ENCODE measurements at regions not wholly inside any gene's neighbourhood (a gene's known extent, or its start where the extent isn't known, plus 50 kb on each side); places are given as distances from the start of the nearest gene placed in this dataset.
A peak's percentile ranks its signal among the peaks of the same experiment; 100 is the strongest.

GRCh38 chr6:167501831-167502385 is 177.0 kb downstream of the TTLL2 start (continued):
- TF ChIP-seq SMC3 (conservative IDR thresholded peaks at IDR 0.05; ENCODE audit: insufficient read depth, low read depth, low read length): peak; percentile 32; the same call in 1 of the 2 replicates
- TF ChIP-seq DEAF1 (CRISPR knock-in tag; IDR thresholded peaks at IDR 0.05): 0 out of 2 replicates have a peak, but pooled peaks have one; percentile 8
- no peak for TF ChIP-seq ZNF408 (CRISPR knock-in tag; IDR thresholded peaks at IDR 0.05; ENCODE audit: low read depth)
- no peak for TF ChIP-seq MAFG (tag; conservative IDR thresholded peaks at IDR 0.05)

DNA sequence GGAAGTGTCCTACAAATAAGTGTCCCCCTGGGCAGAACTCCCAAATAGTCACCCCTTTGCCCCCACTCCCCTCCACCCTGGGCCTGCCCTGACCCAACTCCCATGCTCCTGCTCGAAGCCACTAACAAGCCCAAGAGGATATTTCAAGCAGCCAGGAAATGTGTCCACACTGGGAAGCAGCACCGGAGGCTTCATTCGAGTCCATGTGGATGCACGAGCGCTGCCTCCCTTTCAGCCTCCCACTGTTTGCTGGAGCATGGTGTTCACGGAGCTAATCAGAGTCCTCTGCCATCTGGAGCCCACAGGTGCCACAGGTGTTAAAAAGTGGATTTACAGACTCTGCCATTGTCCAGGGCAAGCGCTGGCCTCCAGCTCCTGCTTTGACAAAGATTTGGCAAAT is 177.6 kb downstream of the TTLL2 start:
- H4K20me1 ChIP-seq (replicated peaks; ENCODE audit: control insufficient read depth, insufficient read depth, low read length): no peaks in the 10 kb centered on the region; the same call in 1 of the 2 replicates
- H3K4me3 ChIP-seq: no peak overlapping the region
- no peaks in the 10 kb centered on the region for H3K79me2 ChIP-seq (ENCODE audit: control insufficient read depth, insufficient read depth, low read length)
- no peak overlapping the region for H3K4me2 ChIP-seq (ENCODE audit: insufficient read depth, low read length)
- peaks cover 30 to 82% of the 10 kb centered on the region in 2 experiments for H3K27me3 ChIP-seq (ENCODE audit: control insufficient read depth in 2 of 2, insufficient read depth in 2 of 2, low read length in 2 of 2)
- ATAC-seq (no peak), DNase-seq (ENCODE audit: extremely low read depth in 1 of 4, low spot score in 3 of 4) (no peak), FAIRE-seq (no peak)
- no peak overlapping the region for H2AFZ ChIP-seq (ENCODE audit: low read depth, low read length)
- ChIA-PET POLR2A (interaction anchor here (1.2 kb wide), 1 partner anchor 402 kb away, joined by 4 read pairs; no protein-coding TSS in a partner anchor), CTCF (ENCODE audit: low intra/inter-chr PET ratio) (interaction anchor here (0.6 kb wide), 1 partner anchor 185 kb away, joined by 3 read pairs; no protein-coding TSS in a partner anchor)
- no peaks in the 10 kb centered on the region for H3K9me1 ChIP-seq (ENCODE audit: control insufficient read depth, insufficient read depth, low read length)
- no peak overlapping the region for H3K27ac ChIP-seq (ENCODE audit: extremely low read depth, low read depth, low read length)
- no peak overlapping the region for H3K9ac ChIP-seq (ENCODE audit: insufficient read depth in 1 of 2, low read depth in 2 of 2, low read length in 2 of 2)
- in situ Hi-C loops (cut with MboI): no loop called here
- no TSS peak for BruUV-seq (replicated peaks)
- H3K4me1 ChIP-seq (replicated peaks in 1 of 2; ENCODE audit: control insufficient read depth in 2 of 2, insufficient read depth in 2 of 2, low read length in 2 of 2): 0 out of 5 replicates have a peak, but pooled peaks cover 0 to 2% of the 10 kb centered on the region in 2 experiments
- H3K9me3 ChIP-seq (replicated peaks; ENCODE audit: control insufficient read depth, insufficient read depth, low read depth, low read length): no peaks in the 10 kb centered on the region
- intact Hi-C loops (cut with micrococcal nuclease): no loop called here
- H3K36me3 ChIP-seq (ENCODE audit: control insufficient read depth, insufficient read depth, low read length): no peaks in the 10 kb centered on the region
- WGBS (ENCODE audit: insufficient coverage, low coverage, missing lambda C conversion rate): under 1% methylated on average over 7 of the region's 7 CpGs
- TF ChIP-seq MEF2D (tag; conservative IDR thresholded peaks at IDR 0.05; ENCODE audit: low read depth) (no peak), MBD2 (IDR thresholded peaks at IDR 0.05; ENCODE audit: borderline replicate concordance, low read depth) (no peak), STAG1 (CRISPR knock-in tag; IDR thresholded peaks at IDR 0.05; ENCODE audit: borderline replicate concordance) (no peak), HNRNPK (IDR thresholded peaks at IDR 0.05; ENCODE audit: low read depth, low read length, poor library complexity, severe bottlenecking) (no peak), NFE2 (IDR thresholded peaks at IDR 0.05; ENCODE audit: low read depth) (no peak), HOXB6 (CRISPR knock-in tag; IDR thresholded peaks at IDR 0.05; ENCODE audit: borderline replicate concordance) (no peak), KDM5B (IDR thresholded peaks at IDR 0.05; ENCODE audit: insufficient replicate concordance, low read depth, low read length) (no peak), KLF13 (tag; IDR thresholded peaks at IDR 0.05; ENCODE audit: borderline replicate concordance, low read depth) (no peak), NCOA6 (IDR thresholded peaks at IDR 0.05) (no peak), WHSC1 (IDR thresholded peaks at IDR 0.05; ENCODE audit: low read length) (no peak), BRD4 (IDR thresholded peaks at IDR 0.05) (no peak), TAF7 (tag; IDR thresholded peaks at IDR 0.05) (no peak), MAFK (IDR thresholded peaks at IDR 0.05; ENCODE audit: low read length) (no peak)
- TF ChIP-seq, protein P1, sequence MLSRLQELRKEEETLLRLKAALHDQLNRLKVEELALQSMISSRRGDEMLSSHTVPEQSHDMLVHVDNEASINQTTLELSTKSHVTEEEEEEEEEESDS (CRISPR knock-in tag; IDR thresholded peaks at IDR 0.05): no peak
